GM21717 (cell line): ENCODE measurements at regions not wholly inside any gene's neighbourhood (a gene's known extent, or its start where the extent isn't known, plus 50 kb on each side); places are given as distances from the start of the nearest gene placed in this dataset.
"Not testable (repeated sequence)": the region's sequence is repeated elsewhere in the genome, so short reads cannot be mapped to it uniquely, and the experiment has no call there.

Source experiments
- ATAC-seq: cut with Tn5 transposase; IDR thresholded peaks from one replicate; pipeline ENCODE4 v1.9.1; 2021; ENCODE audit warnings: mild to moderate bottlenecking, moderate library complexity; ENCODE audit not compliant: unreplicated experiment

DNA sequence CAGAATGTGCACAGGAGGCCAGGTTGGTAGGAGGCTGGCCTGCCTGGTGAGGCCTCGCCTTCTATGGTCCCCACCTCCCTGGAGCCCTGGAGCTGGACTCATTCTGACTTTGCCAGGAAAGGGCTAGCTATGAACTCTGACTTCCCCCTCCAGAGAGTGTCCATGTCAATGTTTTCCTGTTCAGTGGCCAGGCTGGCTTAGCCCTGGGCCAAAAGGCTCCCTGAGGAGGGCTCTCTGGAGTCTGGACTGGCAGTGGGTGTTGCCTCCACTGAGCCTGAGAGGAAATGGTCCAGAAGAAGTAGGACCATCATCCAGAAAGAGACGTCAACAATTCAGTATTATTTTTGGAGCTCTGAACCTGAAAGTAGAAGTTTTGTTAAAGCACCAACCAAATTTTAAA is 178.7 kb downstream of the CHIC2 start:
- ATAC-seq = no peak

DNA sequence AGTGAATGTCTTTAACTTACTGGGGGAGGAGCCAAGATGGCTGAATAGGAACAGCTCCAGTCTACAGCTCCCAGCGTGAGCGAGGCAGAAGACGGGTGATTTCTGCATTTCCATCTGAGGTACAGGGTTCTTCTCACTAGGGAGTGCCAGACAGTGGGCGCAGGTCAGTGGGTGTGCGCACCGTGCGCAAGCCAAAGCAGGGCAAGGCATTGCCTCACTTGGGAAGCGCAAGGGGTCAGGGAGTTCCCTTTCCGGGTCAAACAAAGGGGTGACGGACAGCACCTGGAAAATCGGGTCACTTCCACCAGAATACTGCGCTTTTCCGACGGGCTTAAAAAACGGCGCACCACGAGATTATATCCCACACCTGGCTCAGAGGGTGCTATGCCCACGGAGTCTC is 187.3 kb downstream of the CHIC2 start:
- not testable (repeated sequence) for ATAC-seq

DNA sequence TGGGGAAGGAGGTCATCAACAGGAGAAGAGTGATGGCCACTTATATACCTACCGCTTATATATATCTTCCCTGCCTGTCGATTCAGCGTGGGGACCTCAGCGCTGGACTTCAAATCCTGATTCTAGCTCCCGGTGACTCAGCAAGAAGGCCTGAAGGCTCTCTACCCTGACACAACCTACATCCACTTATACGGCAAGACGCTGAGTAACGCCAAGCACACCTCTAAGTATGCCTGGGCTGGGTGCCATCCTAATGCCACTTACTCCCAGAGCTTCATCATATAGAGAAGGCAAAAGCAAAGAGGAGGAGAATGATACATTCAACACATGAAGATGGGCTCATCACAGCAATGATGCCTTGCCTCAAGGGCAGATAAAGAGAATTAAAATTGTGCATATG is 198.3 kb downstream of the CHIC2 start:
- no peak for ATAC-seq

DNA sequence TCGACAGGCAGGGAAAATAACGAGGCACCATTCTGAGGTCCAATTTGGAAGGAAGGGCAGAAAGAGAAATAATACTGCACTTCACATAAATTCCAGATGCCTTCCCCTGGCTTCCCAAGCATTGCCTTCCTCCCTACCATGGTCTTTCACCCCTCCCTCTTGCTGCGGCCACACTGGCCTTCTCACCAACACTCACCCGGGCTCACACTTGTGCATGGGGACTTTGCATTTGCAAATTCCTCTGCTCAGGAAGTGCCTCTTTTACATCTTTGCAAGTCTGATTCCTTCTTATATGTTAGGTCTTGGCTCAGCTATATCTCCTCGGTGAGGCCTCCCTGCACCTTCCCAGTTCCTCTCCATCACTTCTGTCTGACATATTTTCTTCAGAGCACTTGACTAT is 199.4 kb downstream of the CHIC2 start:
- ATAC-seq = no peak

DNA sequence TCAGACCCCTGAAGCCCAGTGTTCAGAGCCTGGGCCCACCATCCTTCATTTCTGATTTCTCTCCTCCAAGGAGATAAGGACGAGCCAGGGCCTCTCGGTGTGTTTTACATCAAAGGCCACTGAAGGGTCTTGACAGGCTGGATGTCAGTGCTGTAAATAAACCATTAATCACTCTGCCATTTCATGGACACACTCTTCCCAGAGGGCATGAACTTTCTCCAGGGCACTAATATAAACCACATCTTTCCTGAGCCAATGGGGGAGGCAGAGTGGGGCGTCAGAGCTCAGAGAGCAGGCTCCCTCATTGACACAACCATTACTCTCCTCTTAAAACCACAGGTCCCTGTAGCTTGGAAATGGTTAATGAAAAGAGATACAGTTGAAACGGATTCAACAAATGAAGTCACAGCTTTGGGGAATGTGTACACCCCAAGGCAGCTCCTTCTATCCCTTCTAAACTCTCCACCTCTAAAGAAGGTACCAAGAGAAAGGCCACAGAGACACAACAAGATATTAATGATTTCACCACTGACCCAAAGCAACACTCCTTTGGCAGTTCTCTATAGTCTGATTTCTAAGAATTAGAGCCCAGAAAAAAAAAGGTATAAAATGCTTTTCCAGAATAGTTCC is 200.6 kb downstream of the CHIC2 start:
- ATAC-seq = no peak

DNA sequence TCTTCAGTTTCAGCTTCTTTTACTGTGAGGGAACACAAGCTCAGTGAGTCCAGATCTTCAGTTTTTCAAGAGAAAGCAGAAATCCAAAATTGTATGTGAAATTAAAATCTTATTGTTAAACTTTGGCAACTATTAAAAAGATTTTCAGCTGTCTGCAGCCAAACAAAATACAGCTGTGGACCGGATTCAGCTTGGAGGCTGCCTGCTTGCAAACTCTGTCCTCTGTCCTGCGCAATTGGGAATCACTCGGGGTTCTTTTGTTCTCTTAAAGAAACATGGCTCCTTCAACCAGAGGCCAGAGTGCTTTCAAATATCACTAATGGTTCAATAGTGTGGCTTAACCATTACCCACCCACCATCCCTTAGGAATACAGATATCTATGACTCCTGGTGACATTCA is 201.2 kb downstream of the CHIC2 start:
- ATAC-seq = no peak

DNA sequence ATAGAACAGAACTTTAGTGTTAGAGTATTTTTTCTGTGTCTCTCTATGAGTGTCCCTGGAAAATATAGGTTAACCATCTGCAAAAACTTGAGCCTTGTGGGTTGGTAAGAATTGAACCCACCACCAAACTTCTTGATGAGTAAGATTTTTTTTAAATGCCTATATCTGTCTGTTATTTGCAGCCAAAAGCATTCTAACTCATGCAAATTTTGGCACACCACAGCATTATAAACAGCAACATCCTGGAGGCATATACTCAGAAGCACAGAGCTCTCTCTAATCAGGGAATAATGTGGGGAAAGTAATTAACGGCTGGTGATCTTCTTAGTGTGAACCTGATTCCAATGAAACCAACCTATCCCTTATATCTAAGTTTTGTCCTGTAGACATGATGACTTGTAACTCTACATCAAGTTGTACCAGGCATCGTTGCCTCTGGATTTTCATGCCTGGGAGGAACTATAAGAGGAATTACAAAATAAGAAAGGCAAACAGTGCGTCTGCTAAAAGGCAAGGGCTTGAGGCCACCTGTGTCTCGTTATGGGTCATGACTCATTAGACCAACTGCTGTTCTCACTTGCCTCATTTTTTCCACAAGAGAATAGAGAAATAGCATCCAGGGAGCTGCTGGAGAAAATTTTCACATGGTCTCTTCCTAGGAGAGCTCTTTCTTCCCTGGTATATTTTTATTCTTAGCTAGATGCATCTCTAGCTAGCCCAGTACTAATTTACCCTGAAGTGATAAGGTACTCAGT is 202.4 kb downstream of the CHIC2 start:
- no peak for ATAC-seq

DNA sequence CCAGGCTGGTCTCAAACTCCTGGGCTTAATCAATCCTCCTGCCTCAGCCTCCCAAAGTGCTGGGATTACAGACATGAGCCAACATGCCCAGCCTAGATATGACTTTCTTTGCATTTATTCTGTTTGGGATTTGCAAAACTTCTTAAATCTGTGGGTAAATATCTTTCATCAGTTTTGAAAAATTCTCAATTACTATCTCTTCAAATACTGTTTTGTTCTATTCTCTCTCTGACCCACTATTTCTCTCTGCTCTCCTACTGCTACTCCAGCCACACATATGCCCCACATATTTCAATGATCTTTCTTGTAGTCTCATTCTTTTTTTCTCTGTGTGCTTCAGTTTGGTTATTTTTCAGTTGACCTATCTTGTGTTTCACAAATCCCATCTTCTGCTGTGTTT is 205.1 kb downstream of the CHIC2 start:
- no peak for ATAC-seq

DNA sequence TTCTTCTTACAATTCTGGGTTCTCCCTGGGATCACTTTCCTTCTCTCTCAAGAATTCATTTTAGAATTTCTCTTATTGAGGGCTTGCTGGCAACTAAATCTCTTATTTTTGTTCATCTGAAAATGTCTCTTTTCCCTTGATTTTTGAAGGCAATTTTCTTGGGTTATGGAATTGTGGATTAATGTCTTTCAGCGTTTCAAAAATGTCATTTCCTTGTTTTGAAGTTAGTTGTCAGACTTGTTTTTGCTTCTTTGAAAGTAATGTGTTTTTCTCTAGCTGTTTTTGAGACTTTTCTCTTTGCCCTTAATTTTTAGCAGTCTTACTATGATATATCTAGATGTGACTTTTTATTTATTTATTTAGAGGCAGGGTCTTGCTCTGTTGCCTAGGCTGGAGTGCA is 205.7 kb downstream of the CHIC2 start:
- no peak for ATAC-seq

DNA sequence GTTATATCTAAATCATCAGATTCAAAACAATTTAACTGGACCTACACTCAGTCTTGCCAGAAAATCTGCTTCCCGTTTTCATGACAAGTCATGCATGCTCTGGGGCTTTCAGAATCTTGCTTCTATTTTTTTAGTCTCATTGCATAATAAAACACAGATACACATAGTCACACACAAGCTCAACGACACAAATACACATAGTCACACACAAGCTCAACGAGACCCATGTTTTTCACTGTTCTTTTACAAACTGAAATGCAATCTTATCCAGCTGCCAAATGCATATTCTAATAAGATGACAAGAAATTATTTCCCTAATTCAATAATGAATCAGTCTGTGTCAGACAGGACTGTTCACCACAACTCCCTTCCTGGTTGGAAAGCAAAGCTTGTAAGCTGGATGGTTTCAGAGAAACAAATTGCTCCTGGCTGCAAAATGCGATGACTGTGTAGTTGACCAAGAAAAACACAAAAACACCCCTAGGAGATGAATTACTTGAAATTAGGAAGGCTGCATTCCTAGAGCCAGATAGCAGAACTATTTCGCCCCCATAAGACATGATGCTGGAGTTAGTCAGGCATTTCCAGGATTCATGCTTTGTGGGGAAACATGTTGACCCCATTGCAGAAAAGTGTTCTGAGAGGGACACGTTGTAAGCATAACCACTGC is 208.7 kb downstream of the CHIC2 start:
- ATAC-seq = no peak

DNA sequence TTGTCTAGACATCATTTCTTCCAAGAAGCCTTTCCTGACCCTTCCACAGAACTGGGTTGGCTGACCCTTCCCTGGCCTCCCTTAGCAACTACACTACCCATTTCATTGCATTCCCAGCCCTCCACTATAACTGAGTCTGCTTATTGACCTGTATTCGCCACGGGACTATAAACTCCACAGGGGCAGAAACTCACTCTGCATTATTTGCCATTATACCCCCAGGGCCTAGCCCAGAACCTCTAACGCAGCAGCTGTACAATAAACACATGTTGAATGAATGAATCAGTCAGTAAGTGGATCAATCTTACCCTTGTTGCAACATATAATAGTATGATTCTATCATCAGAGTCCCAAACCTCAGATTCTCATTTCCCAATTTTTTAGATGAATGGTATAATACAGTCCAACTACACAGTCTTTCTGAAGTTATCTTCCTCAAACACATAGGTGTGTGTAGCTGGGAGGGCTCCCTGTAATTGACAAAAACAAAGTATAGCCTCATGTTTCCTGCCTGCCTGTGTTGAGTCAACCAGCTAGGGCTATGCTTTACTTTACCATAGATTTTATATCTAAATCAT is 209.3 kb downstream of the CHIC2 start:
- no peak for ATAC-seq

DNA sequence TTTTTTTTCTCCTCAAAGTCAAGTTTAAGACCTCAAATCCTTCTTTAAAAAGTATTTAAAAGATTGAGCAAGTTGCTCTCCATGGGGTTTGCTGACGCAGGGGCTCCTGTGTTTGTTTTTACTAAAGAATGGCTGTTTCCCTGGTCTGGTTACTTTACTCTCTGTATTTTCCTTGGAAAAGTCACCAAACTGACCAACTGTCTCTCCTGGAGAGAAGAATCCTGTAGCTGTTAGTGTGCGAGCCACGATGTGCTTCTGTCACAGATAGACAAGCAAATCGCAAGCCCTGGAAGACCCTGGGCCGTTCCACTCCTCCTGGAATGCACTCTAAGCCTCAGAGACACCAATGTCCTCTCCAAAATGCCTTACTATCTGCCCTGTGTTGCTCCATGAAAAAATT is 212.1 kb downstream of the CHIC2 start:
- ATAC-seq = no peak

DNA sequence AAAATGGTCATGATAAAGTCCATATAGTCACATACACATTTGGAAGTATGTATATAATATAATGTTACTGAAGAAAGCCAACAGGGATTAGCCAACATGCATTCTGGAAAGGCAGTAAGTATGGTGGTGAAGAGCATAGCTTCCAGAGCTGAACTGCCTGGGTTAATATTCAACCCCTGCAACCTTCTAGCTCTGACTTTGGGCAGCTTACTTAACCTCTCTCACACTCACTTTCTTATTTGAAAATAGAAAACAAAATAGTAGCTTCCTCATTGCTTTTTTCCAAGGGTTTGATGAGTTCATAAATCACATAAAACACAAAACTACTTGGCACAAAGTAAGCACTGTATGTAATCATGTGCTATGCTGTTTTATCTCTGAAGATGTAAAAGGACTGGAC is 216.4 kb downstream of the CHIC2 start:
- no peak for ATAC-seq

DNA sequence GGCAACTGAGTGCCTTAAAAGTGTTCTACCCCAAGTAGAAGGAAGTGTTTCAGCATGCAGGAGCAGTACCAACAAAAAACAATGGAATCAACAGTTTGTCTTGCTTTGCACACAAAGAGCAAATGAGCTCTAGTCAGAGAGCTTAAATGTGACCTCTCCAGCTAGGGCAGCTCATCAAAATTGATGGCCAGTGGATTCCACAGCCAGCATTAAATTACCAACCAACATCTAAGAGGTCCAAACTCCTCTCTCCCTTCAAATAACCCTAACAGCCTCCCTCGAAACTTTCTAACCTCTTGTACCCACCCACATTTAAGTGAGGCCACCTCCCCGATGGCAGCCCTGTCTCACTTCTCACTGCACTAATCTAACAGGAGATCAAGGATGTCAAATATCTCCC is 219.9 kb downstream of the CHIC2 start:
- no peak for ATAC-seq

DNA sequence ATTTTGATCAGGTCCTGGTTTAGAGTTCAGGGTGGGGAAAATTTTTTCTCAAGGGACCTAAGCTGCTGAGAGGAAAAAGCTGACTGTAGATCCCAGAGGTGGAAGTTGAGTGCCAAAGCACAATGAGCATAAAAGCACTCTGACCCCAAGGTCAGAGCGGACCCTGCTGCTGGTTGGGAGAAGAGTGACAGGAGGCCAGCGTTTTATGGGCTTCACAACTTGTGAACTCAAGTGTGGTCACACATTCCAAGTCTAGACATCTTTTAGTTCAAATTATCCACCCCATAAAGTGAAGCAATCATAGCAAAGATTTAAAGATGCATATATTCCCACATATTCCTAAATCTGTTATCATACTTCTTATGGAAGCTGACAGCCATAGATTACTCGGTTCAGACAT is 220.3 kb downstream of the CHIC2 start:
- no peak for ATAC-seq

DNA sequence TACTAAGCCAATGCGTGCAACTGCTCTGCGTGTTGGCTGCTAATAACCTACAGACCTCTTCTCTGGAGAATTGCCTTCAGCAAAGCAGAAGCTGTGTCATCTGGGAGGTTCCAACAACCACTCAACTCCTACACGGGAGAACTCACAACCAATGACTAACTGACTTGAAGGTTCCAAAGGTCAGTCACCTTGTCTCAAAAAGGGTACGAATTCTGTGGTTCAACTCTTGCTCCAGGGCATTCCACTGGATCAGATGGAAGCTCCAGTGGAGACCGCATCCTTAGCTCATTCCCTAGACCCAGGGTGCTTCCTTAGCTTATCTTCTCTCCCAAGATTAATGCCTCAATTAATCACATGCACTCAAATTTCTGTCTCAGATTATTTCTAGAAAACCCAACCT is 222.7 kb downstream of the CHIC2 start:
- ATAC-seq = no peak

DNA sequence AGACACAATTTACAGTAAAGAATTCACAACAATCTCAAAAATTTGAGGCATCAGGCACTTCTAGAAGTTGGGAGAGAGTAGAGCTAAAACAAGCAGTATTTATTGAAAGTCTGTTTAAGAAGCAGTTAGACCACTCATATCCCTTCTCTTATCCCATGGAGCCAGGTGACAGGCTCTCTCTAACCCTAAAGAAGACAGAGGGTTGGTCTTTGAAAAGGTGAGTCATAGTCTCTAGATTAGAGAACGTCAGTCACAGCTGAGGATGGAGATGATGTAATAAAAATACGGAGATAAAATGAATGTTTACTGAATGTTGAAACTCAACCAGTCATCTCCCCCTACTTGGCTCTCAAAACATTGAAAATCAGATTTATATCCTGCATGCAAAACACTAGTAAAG is 223.8 kb downstream of the CHIC2 start:
- ATAC-seq = no peak

DNA sequence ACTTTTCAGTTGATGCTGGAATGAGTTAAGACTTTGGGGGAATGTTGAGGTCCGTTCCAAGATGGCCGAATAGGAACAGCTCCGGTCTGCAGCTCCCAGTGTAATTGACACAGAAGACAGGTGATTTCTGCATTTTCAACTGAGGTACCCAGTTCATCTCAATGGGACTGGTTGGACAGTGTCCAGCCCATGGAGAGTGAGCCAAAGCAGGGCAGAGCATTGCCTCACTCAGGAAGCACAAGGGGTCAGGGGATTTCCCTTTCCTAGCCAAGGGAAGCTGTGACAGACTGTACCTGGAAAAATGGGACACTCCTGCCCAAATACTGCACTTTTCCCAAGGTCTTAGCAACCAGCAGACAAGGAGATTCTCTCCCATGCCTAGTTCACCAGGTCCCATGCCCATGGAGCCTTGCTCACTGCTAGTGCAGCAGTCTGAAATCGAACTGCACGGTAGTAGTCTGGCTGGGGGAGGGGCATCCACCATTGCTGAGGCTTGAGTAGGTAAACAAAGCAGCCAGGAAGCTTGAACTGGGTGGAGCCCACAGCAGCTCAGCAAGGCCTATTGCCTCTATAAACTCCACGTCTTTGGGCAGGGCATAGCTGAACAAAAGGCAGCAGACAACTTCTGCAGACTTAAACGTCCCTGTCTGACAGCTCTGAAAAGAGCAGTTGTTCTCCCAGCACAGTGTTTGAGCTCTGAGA is 231.0 kb downstream of the CHIC2 start:
- not testable (repeated sequence) for ATAC-seq

DNA sequence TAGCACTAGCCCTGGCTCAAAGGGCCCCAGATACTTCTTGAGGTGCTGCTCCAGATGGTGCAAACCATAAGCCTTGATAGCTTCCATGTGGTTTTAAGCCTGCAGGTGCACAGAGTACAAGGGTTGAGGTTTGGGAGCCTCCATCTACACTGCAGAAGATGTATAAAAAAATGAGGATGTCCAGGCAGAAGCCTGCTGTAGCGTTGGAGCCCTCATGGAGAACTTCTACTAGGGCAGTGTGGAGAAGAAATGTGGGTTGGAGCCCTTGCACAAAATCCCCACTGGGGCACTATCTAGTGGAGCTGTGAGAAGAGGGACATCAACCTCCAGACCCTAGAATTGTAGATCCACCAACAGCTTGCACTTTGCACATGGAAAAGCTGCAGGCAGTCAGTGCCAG is 231.9 kb downstream of the CHIC2 start:
- ATAC-seq = no peak

DNA sequence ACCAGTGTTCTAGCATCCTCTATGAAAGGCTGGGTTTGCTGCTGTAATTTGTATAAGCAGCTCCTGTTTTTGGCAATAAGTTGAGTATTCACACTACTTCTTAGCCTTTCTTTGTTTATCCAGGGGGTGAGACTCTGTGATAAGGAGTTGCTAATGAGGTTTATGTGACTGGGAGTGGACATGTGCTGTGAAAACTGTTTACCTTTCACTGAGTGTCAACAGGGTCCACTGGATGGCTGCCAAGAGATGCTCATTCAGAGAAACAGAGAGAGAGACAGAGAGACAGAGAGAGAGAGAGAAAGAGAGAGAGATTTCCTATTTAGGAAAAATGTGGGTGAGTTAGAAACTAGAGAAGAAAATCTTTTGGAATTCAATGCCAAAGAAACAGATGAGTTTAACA is 233.9 kb downstream of the CHIC2 start:
- no peak for ATAC-seq

DNA sequence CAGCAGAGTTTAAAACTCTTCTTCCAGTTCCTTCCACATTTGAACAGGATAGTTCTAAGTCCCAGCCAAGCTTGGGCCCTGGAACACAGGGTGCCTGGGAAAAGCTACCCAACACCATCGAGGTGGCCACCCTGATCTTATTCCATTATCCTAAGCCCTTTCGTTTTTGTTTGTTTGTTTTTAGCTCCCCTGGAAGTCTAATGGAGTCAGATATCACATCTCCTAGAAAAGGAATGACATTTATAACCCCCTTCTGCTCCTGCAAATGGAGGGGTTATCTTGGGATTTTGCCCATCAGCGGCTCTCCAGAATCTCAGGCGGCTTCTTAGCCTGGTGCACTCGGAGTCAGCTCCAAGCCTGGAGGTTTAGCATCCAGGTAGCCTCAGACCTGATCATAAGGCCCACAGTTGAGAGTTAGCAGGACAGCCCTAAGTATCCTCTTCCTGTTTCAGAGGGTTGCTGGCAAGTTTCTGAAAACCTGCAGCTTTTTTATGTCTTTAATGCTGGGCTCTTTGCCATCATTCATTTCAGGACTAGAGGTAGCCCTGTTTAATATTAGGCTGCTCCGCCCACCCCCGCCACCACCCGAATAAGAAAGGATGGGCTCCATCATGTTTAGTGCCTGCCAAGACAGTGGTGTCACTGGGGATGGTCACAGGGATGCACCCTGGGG is 230.0 kb upstream of the LNX1 start:
- ATAC-seq = no peak
